ENCODE measurements at regions not wholly inside any gene's neighbourhood (a gene's known extent, or its start where the extent isn't known, plus 50 kb on each side); places are given as distances from the start of the nearest gene placed in this dataset.

DNA sequence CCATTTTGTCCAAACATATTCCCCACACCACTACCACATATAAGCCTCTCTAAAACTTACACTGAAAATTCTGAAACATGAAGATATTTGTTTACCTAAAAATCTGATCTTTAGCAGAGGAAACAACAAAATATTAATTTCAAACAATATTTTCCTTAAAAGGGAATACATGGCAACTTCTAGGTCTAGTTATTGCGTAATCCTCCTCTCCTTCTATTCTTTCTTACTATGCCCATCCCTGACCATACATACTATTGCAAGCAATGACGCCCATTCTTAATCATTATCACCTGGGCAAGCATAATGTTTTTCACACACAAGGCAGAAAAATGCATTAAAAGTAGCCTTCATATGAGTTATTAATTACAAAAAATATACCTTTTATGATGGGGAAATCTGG, 372.6 kb downstream of the ZEB2 start:
- ChIA-PET POLR2A (no interaction called here), CTCF (interaction anchor here (0.6 kb wide), 1 partner anchor 435 kb away, joined by 3 read pairs; no protein-coding TSS in a partner anchor)
- TF ChIP-seq, protein P1, sequence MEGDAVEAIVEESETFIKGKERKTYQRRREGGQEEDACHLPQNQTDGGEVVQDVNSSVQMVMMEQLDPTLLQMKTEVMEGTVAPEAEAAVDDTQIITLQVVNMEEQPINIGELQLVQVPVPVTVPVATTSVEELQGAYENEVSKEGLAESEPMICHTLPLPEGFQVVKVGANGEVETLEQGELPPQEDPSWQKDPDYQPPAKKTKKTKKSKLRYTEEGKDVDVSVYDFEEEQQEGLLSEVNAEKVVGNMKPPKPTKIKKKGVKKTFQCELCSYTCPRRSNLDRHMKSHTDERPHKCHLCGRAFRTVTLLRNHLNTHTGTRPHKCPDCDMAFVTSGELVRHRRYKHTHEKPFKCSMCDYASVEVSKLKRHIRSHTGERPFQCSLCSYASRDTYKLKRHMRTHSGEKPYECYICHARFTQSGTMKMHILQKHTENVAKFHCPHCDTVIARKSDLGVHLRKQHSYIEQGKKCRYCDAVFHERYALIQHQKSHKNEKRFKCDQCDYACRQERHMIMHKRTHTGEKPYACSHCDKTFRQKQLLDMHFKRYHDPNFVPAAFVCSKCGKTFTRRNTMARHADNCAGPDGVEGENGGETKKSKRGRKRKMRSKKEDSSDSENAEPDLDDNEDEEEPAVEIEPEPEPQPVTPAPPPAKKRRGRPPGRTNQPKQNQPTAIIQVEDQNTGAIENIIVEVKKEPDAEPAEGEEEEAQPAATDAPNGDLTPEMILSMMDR (IDR thresholded peaks at IDR 0.05; ENCODE audit: insufficient read depth, low read depth, low read length): no peak
- no peaks in the 10 kb centered on the region for H3K36me3 ChIP-seq (ENCODE audit: control insufficient read depth, insufficient read depth, low read length)
- no peaks in the 10 kb centered on the region for H3K27me3 ChIP-seq (ENCODE audit: control insufficient read depth, insufficient read depth, low read length)
- no peak for DNase-seq (ENCODE audit: low read depth)
- H3K4me3 ChIP-seq (ENCODE audit: low read depth, low read length): no peak overlapping the region

DNA sequence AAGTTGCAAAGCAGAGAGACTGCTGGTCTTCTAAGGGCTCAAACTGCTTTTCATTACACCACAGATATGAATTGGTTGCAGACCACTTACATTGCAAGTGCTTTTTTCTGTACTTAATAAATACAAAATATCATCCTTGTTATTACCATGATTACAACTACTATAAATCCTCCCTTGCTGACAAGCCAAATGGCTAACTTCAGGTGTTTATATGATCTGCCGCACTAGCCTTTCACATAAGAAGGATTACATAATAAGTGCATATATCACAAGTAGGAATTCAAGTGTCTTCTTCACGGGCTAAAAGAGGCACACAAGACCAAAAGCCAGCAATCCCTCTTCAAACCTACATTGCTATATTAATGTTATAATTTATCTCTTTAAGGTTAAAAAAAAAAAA, 373.0 kb downstream of the ZEB2 start:
- Histone ChIP-seq H3K36me3 (ENCODE audit: control insufficient read depth, insufficient read depth, low read length) (no peaks in the 10 kb centered on the region), H3K27me3 (ENCODE audit: control insufficient read depth, insufficient read depth, low read length) (no peaks in the 10 kb centered on the region), H3K4me3 (ENCODE audit: low read depth, low read length) (no peak overlapping the region)
- TF ChIP-seq, protein P1 (IDR thresholded peaks at IDR 0.05; ENCODE audit: insufficient read depth, low read depth, low read length): no peak
- ChIA-PET CTCF (no interaction called here), POLR2A (no interaction called here)
- no peak for DNase-seq (ENCODE audit: low read depth)

DNA sequence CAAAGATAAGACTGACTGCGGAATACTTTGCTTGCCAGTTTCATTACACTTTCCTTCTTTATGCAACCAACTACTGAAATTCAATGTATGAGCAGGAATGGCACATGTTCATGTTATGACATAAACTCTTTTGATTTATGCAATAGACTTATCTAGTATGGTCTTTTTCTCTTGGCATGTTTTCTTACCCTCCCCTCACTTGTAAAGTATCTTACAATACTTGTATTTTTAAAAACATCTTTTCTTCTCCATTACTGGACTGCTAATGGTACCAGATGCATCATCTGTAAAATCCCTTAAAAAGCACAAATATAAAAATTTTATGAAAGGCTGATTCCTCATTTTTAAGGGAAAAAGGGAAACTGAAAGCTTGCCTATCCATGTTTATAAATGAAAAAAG, 373.8 kb downstream of the ZEB2 start:
- no peaks in the 10 kb centered on the region for H3K36me3 ChIP-seq (ENCODE audit: control insufficient read depth, insufficient read depth, low read length)
- no peaks in the 10 kb centered on the region for H3K27me3 ChIP-seq (ENCODE audit: control insufficient read depth, insufficient read depth, low read length)
- TF ChIP-seq, protein P1 (IDR thresholded peaks at IDR 0.05; ENCODE audit: insufficient read depth, low read depth, low read length): no peak
- no peak for DNase-seq (ENCODE audit: low read depth)
- H3K4me3 ChIP-seq (ENCODE audit: low read depth, low read length): no peak overlapping the region
- ChIA-PET POLR2A (no interaction called here), CTCF (no interaction called here)

DNA sequence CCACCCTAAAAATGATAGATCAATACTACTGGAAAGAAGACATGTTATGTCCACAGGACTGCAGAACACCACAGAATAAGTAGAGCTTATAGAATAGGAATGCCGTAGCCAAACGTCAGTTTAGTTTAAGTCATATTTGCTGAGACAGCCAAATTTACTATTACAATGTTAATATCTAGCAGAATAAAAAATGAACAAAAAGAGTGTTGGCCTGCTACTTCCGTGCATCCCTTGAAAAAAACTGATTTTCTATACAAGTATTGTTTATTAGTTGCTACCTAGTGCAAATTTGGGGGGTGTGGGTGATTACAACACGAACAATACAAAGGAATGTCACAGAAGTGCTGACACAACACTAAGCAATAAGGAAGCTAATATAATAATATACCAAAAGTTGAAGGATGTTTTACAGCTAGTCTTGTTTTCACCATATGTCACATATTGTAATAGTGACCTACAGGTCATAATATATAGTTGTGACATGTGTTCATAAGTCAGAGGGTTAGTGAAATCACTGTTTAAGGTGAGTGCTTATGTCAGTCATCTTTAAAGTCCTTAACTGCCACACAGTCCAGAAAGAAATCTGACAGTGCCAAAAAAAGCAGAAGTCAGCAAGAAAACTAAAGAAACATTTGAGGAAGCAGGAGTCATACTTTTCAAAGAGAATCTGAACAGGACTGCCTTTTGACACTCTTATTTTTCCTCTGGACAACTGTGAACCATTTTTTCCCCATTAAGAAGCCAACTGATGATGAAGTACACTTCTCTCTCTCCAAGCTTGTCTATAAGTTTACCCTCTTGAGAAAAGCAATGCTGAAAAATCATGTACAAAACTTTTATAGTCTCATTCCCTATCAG, 376.4 kb downstream of the ZEB2 start:
- ChIA-PET POLR2A (no interaction called here), CTCF (interaction anchor here (0.5 to 0.7 kb wide), 2 partner anchors 19 to 378 kb away, joined by 3 to 5 read pairs; no protein-coding TSS in a partner anchor)
- no peak for DNase-seq (ENCODE audit: low read depth)
- no peaks in the 10 kb centered on the region for H3K36me3 ChIP-seq (ENCODE audit: control insufficient read depth, insufficient read depth, low read length)
- no peak overlapping the region for H3K4me3 ChIP-seq (ENCODE audit: low read depth, low read length)
- no peaks in the 10 kb centered on the region for H3K27me3 ChIP-seq (ENCODE audit: control insufficient read depth, insufficient read depth, low read length)
- TF ChIP-seq, protein P1 (IDR thresholded peaks at IDR 0.05; ENCODE audit: insufficient read depth, low read depth, low read length): no peak

DNA sequence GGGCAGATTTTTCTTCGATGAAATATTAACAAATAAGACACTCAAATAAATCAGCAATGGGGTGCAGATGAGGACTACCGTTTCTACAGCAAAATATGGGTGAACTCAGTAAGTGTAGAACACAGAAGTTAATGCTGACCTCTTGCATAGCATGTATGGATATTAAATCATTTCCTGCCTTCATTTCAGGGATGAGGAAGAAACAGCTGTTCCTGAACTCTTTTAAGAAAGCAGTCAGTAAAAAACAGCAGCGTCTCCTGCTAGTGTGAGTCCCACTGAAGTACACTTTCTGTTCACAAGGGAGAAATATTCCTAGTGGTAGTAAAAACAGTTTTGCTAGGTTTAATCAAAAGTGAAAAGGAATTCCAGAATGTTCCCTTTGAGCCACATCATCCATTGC, 379.0 kb downstream of the ZEB2 start:
- TF ChIP-seq, protein P1 (IDR thresholded peaks at IDR 0.05; ENCODE audit: insufficient read depth, low read depth, low read length): no peak
- no peak overlapping the region for H3K4me3 ChIP-seq (ENCODE audit: low read depth, low read length)
- no peaks in the 10 kb centered on the region for H3K27me3 ChIP-seq (ENCODE audit: control insufficient read depth, insufficient read depth, low read length)
- ChIA-PET CTCF (no interaction called here), POLR2A (no interaction called here)
- H3K36me3 ChIP-seq (ENCODE audit: control insufficient read depth, insufficient read depth, low read length): no peaks in the 10 kb centered on the region
- no peak for DNase-seq (ENCODE audit: low read depth)
